ENCODE measurements at regions not wholly inside any gene's neighbourhood (a gene's known extent, or its start where the extent isn't known, plus 50 kb on each side); places are given as distances from the start of the nearest gene placed in this dataset.

DNA sequence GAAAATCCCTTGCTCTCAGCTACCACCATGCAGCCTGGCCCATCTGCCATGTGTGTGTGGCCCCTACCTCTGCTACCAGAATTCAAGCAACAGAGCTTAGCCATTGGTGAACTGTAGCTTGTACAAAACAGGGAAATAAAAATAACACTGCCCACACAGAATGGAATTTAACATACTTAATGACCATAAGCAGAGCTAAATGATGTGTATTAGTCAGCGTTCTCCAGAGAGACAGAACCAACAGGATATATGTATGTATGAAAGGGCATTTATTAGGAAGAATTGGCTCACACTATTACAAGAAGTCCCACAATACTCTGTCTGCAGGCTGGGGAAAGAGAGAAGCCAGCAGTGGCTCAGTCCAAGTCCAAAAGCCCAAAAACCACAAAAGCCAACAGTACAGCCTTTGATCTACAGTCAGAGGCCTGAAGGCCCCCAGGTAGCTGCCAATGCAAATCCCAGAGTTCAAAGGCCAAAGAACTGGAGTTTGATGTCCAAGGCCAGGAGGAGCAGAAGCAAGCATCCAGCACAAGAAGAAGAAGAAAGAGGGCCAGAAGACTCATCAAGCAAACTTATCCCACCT, 318.8 kb downstream of the DNAH5 start:
- Histone ChIP-seq H3K27me3 (no peaks in the 10 kb centered on the region), H3K4me3 (no peak overlapping the region), H3K27ac (no peak overlapping the region), H3K4me1 (no peaks in the 10 kb centered on the region), H3K36me3 (no peaks in the 10 kb centered on the region), H3K9me3 (no peaks in the 10 kb centered on the region)
- 92 to 96% methylated on average over 1 of the region's 1 CpG for WGBS, 2 donors
- no peak for DNase-seq
- TF ChIP-seq EP300 (IDR thresholded peaks at IDR 0.05) (no peak), POLR2A (IDR thresholded peaks at IDR 0.05) (no peak), CTCF (IDR thresholded peaks at IDR 0.05) (no peak), POLR2AphosphoS5 (IDR thresholded peaks at IDR 0.05) (no peak)
- intact Hi-C loops (cut with DNase I): no loop called here

DNA sequence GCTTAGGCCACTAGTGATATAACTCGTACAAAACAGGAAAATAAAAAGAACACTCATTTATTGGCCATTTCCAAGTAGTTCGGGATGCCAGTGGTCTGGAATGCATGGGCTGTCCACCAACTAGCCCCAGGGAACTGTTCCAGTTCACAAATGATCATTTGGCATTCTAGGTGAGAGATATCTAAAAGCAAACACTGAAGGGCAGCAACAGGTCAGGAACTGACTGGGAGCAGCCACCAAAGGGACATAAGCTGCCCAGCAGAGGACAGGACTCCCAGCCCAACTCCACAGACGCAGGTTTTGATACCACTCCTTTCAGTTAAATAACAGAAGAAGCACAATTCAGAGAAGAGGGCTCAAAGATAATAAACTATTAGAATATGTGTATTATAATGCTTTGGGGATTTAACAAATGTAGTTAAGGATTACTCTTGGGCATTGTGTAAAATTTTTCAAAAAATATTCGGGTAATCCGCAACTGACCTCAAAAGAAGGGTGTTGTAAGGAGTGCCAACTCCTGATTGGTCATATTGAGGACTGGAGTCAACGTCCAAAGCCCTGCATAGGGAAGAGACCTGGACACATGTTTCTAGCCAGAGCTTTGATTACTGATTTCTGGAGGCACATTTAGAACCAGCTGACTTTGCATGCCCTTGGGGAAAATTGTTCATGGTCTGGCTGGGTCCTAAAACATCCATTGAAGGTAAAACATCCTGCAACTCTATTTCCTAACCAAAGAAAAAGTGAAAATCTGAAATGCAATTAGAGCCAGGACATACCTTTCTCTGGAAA, 320.0 kb downstream of the DNAH5 start:
- TF ChIP-seq POLR2A (IDR thresholded peaks at IDR 0.05): no peak
- no peak for TF ChIP-seq EP300 (IDR thresholded peaks at IDR 0.05)
- no peak for TF ChIP-seq CTCF (IDR thresholded peaks at IDR 0.05)
- TF ChIP-seq POLR2AphosphoS5 (IDR thresholded peaks at IDR 0.05): no peak
- intact Hi-C loops (cut with DNase I): no loop called here
- WGBS, 2 donors: 64 to 75% methylated on average over 6 of the region's 6 CpGs

DNA sequence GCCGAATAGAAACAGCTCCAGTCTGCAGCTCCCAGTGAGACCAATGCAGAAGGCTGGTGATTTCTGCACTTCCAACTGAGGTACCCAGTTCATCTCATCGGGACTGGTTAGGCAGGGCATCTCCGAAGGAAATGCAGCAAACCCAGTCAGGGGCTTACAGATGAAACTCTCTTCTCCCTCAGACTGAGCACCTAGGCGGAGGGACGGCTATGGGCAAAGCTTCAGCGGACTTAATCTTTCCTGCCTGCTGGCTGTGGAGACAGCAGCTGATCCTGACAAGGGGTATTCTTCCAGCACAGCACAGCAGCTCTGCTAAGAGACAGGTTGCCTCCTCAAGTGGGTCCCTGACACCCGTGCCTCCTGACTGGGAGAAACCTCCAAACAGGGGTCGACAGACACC, 330.9 kb downstream of the DNAH5 start:
- WGBS, 2 donors: 88% methylated on average over 8 of the region's 8 CpGs
- intact Hi-C loops (cut with DNase I): no loop called here
- Histone ChIP-seq H3K4me3 (no peak overlapping the region), H3K4me1 (no peaks in the 10 kb centered on the region), H3K27me3 (no peaks in the 10 kb centered on the region), H3K27ac (no peak overlapping the region), H3K36me3 (no peaks in the 10 kb centered on the region), H3K9me3 (peaks cover 0 to 3% (median 0%) of the 10 kb centered on the region in 4 donors)
- TF ChIP-seq CTCF (IDR thresholded peaks at IDR 0.05) (no peak), POLR2A (IDR thresholded peaks at IDR 0.05) (no peak), POLR2AphosphoS5 (IDR thresholded peaks at IDR 0.05) (no peak), EP300 (IDR thresholded peaks at IDR 0.05) (no peak)
- DNase-seq: no peak

More for the DNA sequence above, 320.0 kb downstream of the DNAH5 start:
- Histone ChIP-seq H3K27ac (no peak overlapping the region), H3K9me3 (no peaks in the 10 kb centered on the region), H3K36me3 (no peaks in the 10 kb centered on the region), H3K27me3 (no peaks in the 10 kb centered on the region), H3K4me1 (no peaks in the 10 kb centered on the region), H3K4me3 (no peak overlapping the region)
- no peak for DNase-seq

- Histone ChIP-seq H3K27ac (no peak overlapping the region), H3K9me3 (peaks cover 0 to 1% (median 0%) of the 10 kb centered on the region in 4 donors), H3K27me3 (no peaks in the 10 kb centered on the region), H3K4me1 (no peaks in the 10 kb centered on the region), H3K4me3 (no peak overlapping the region), H3K36me3 (no peaks in the 10 kb centered on the region)
- no peak for DNase-seq
- 86 to 90% methylated on average over 3 of the region's 3 CpGs for WGBS, 2 donors
- TF ChIP-seq POLR2AphosphoS5 (IDR thresholded peaks at IDR 0.05) (no peak), CTCF (IDR thresholded peaks at IDR 0.05) (no peak), EP300 (IDR thresholded peaks at IDR 0.05) (no peak), POLR2A (IDR thresholded peaks at IDR 0.05) (no peak)
- intact Hi-C loops (cut with DNase I): no loop called here
These were observed 332.9 kb downstream of the DNAH5 start for GRCh38 chr5:13611604-13612003.

All from sigmoid colon (tissue), 6 donors.